SK-N-SH (cell line): ENCODE measurements at regions not wholly inside any gene's neighbourhood (a gene's known extent, or its start where the extent isn't known, plus 50 kb on each side); places are given as distances from the start of the nearest gene placed in this dataset.
A peak's percentile ranks its signal among the peaks of the same experiment; 100 is the strongest.

Experiments
- CTCF ChIA-PET: fragments of 300-600, 350-600 bp; formaldehyde crosslinking; extraction: SDS; loops from one replicate; lab custom pipeline; 2021; lab: Yijun Ruan, JAX
- POLR2A ChIA-PET: fragments of 350-600 bp; sonication (Branson Sonifier 250); formaldehyde crosslinking; extraction: SDS; loops from one replicate; lab custom pipeline; 2020; ENCODE audit warnings: antibody characterized with exemption, inconsistent platforms; lab: Yijun Ruan, JAX
- DNase-seq: peaks from one replicate; pipeline ENCODE4 v3.0.0; 2012
- H2AFZ ChIP-seq: fragments of 200-600 bp; sonication (generic); 2 replicates; pipeline ENCODE4 v1.8.1; 2016; ENCODE audit warnings: antibody characterized with exemption, mild to moderate bottlenecking, low read depth
- H3F3A ChIP-seq: fragments of 200-600 bp; sonication (generic); replicated peaks from 2 replicates; pipeline ENCODE3; 2016; ENCODE audit warnings: antibody characterized with exemption, mild to moderate bottlenecking; ENCODE audit not compliant: insufficient read depth
- H3K27ac ChIP-seq, 2 experiments: fragments of 200-500 bp in 1 of 2; fragments of 200-600 bp in 1 of 2; sonication (Bioruptor generic) in 1 of 2; sonication (generic), shearing (Covaris generic) in 1 of 2; 2 replicates each; pipeline versions ENCODE4 v1.5.1 to v1.6.1; 2014 to 2016; ENCODE audit warnings: low read depth in 2 of 2, inconsistent platforms in 1 of 2, low read length in 1 of 2, mild to moderate bottlenecking in 1 of 2, mixed read lengths in 1 of 2
- H3K27me3 ChIP-seq: fragments of 200-600 bp; sonication (generic), shearing (Covaris generic); 2 replicates; pipeline ENCODE4 v1.6.1; 2016; ENCODE audit warnings: mixed run types; ENCODE audit not compliant: insufficient read depth
- H3K36me3 ChIP-seq, 2 experiments: fragments of 200-500 bp in 1 of 2; fragments of 200-600 bp in 1 of 2; sonication (Bioruptor generic) in 1 of 2; sonication (generic) in 1 of 2; replicated peaks in 1 of 2; 2 replicates each; pipeline versions ENCODE3 to v1.5.1; 2014 to 2016; ENCODE audit warnings: low read length in 1 of 2, mild to moderate bottlenecking in 1 of 2; ENCODE audit not compliant: insufficient read depth in 2 of 2, control insufficient read depth in 1 of 2
- H3K4me1 ChIP-seq, 2 experiments: fragments of 200-500 bp in 1 of 2; fragments of 200-600 bp in 1 of 2; sonication (Bioruptor generic) in 1 of 2; sonication (generic), shearing (Covaris generic) in 1 of 2; 2 replicates each; pipeline versions ENCODE4 v1.5.1 to v1.6.1; 2014 to 2016; ENCODE audit warnings: low read depth in 1 of 2, low read length in 1 of 2, mixed run types in 1 of 2; ENCODE audit not compliant: insufficient read depth in 2 of 2, control insufficient read depth in 1 of 2
- H3K4me2 ChIP-seq: fragments of 200-600 bp; sonication (generic), shearing (Covaris generic); 2 replicates; pipeline ENCODE4 v1.6.1; 2017; ENCODE audit warnings: mixed run types
- H3K4me3 ChIP-seq, 2 experiments: fragments of 200-500 bp in 1 of 2; fragments of 200-600 bp in 1 of 2; sonication (Bioruptor generic) in 1 of 2; sonication (generic), shearing (Covaris generic) in 1 of 2; 2 replicates each; pipeline versions ENCODE4 v1.5.1 to v1.8.1; 2014 to 2016; ENCODE audit warnings: low read depth in 2 of 2, inconsistent platforms in 1 of 2, low read length in 1 of 2, mild to moderate bottlenecking in 1 of 2, mixed read lengths in 1 of 2, moderate library complexity in 1 of 2
- H3K79me2 ChIP-seq: fragments of 200-600 bp; sonication (generic); 2 replicates; pipeline ENCODE4 v1.8.1; 2017; ENCODE audit warnings: mild to moderate bottlenecking; ENCODE audit not compliant: insufficient read depth
- H3K9ac ChIP-seq: fragments of 200-600 bp; sonication (generic); 2 replicates; pipeline ENCODE4 v1.6.1; 2017; ENCODE audit warnings: mixed run types
- H3K9me2 ChIP-seq: fragments of 200-600 bp; sonication (generic); 2 replicates; pipeline ENCODE4 v1.6.1; 2017; ENCODE audit warnings: mixed run types
- H3K9me3 ChIP-seq: fragments of 200-600 bp; sonication (generic); 2 replicates; pipeline ENCODE4 v1.6.1; 2017; ENCODE audit warnings: mixed run types, mild to moderate bottlenecking, moderate library complexity
- H4K20me1 ChIP-seq: fragments of 200-600 bp; sonication (generic); 2 replicates; pipeline ENCODE4 v1.6.1; 2017; ENCODE audit warnings: mild to moderate bottlenecking, mixed run types; ENCODE audit not compliant: insufficient read depth
- CTCF ChIP-seq: fragments of 200-600 bp; sonication (generic); IDR thresholded peaks from 2 replicates; pipeline ENCODE4 v1.6.1; 2017; ENCODE audit warnings: antibody characterized with exemption, mild to moderate bottlenecking, moderate library complexity
- FOXM1 ChIP-seq: IDR thresholded peaks from 2 replicates; pipeline ENCODE4 v1.4.0; 2012; ENCODE audit warnings: low read depth, mild to moderate bottlenecking
- PBX3 ChIP-seq: IDR thresholded peaks from 2 replicates; pipeline ENCODE4; 2012
- RCOR1 ChIP-seq: fragments of 150-350 bp; IDR thresholded peaks from 2 replicates; pipeline ENCODE4 v1.6.1; 2017; ENCODE audit warnings: antibody characterized with exemption, low read length
- RFX5 ChIP-seq: IDR thresholded peaks from 2 replicates; pipeline ENCODE4 v1.6.1; 2012; ENCODE audit warnings: mild to moderate bottlenecking, improper control_type of control experiment, low read length
- RXRA ChIP-seq: IDR thresholded peaks from 2 replicates; pipeline ENCODE4 v1.4.0; 2012; ENCODE audit warnings: low read depth, mild to moderate bottlenecking, borderline replicate concordance
- SMC3 ChIP-seq: IDR thresholded peaks from 2 replicates; pipeline ENCODE4 v1.6.1; 2012; ENCODE audit warnings: low read depth, low read length, improper control_type of control experiment
- WGBS: methylation state at CpG from one replicate; pipeline ENCODE4 v1.1.6; 2017; ENCODE audit warnings: low lambda C conversion rate; 5-methylcytosine and 5-hydroxymethylcytosine counted together

GRCh38 chr4:10173037-10173753 is 56.6 kb upstream of the WDR1 start:
- Histone ChIP-seq H3K9me3 (no peaks in the 10 kb centered on the region), H3K9me2 (no peaks in the 10 kb centered on the region), H4K20me1 (no peaks in the 10 kb centered on the region), H3K4me2 (peak overlapping the region; percentile 35; the same call in 1 of the 2 replicates), H3K9ac (peak overlapping the region; percentile 18; the same call in 1 of the 2 replicates), H3K27me3 (no peaks in the 10 kb centered on the region), H3K4me1 (peaks cover 3 to 11% of the 10 kb centered on the region in 2 experiments; a peak in 2 of 4 replicates), H3K36me3 (no peaks in the 10 kb centered on the region), H3K27ac (peak overlapping the region in 1 of 2 experiments; percentile 60; a peak in 2 of 4 replicates), H3K4me3 (no peak overlapping the region), H3F3A (no peaks in the 10 kb centered on the region), H2AFZ (no peak overlapping the region), H3K79me2 (no peaks in the 10 kb centered on the region)
- 33% methylated on average over 9 of the region's 9 CpGs for WGBS
- POLR2A ChIA-PET, result no interaction called here
- DNase-seq, result no peak
- peak; percentile 43 for TF ChIP-seq CTCF
- TF ChIP-seq RFX5, result no peak
- no peak for TF ChIP-seq PBX3
- TF ChIP-seq FOXM1, result no peak
- TF ChIP-seq, all 33 proteins: peak for 1
- CTCF ChIA-PET, result interaction anchor here (1.0 to 1.2 kb wide), 3 partner anchors 8 to 15 kb away, joined by 3 to 5 read pairs (median 4); no protein-coding TSS in a partner anchor

- WGBS, result 6% methylated on average over 12 of the region's 12 CpGs
- H3K36me3 ChIP-seq, result no peaks in the 10 kb centered on the region
- H4K20me1 ChIP-seq, result no peaks in the 10 kb centered on the region
- H3K4me1 ChIP-seq, result peaks cover 3 to 11% of the 10 kb centered on the region in 2 experiments; a peak in 2 of 4 replicates
- CTCF ChIA-PET, result interaction anchor here (1.0 to 1.2 kb wide), 3 partner anchors 8 to 15 kb away, joined by 3 to 5 read pairs (median 4); no protein-coding TSS in a partner anchor
- peak overlapping the region; percentile 18; the same call in 1 of the 2 replicates for H3K9ac ChIP-seq
- no peak overlapping the region for H3K4me3 ChIP-seq
- H3K27me3 ChIP-seq, result no peaks in the 10 kb centered on the region
- peak overlapping the region in 1 of 2 experiments; percentile 60; a peak in 2 of 4 replicates for H3K27ac ChIP-seq
- H3K79me2 ChIP-seq, result no peaks in the 10 kb centered on the region
- TF ChIP-seq RFX5 (no peak), SMC3 (no peak), RCOR1 (no peak), RXRA (no peak)
- TF ChIP-seq, all 33 proteins: peak for 0
- H3K9me2 ChIP-seq, result no peaks in the 10 kb centered on the region
- POLR2A ChIA-PET, result no interaction called here
- H3F3A ChIP-seq, result no peaks in the 10 kb centered on the region
- no peaks in the 10 kb centered on the region for H3K9me3 ChIP-seq
- H3K4me2 ChIP-seq, result peak overlapping the region; percentile 35; the same call in 1 of the 2 replicates
- no peak overlapping the region for H2AFZ ChIP-seq
- DNase-seq, result no peak
Measured at GRCh38 chr4:10172278-10172921, 55.8 kb upstream of the WDR1 start.
